CD4-positive, alpha-beta memory T cell (primary cell): ENCODE measurements at regions not wholly inside any gene's neighbourhood (a gene's known extent, or its start where the extent isn't known, plus 50 kb on each side); places are given as distances from the start of the nearest gene placed in this dataset.

Experiments used
- CTCF ChIA-PET: fragments of 350-600 bp; sonication (Branson Sonifier 250); formaldehyde crosslinking; loops from one replicate; lab custom pipeline; 2021; ENCODE audit warnings: inconsistent platforms; ENCODE audit not compliant: partially characterized antibody; lab: Charles Lee
- POLR2A ChIA-PET: fragments of 350-600 bp; sonication (Branson Sonifier 250); formaldehyde crosslinking; loops from one replicate; lab custom pipeline; 2021; ENCODE audit not compliant: partially characterized antibody; lab: Charles Lee
- DNase-seq, 5 donors: peaks; one replicate each; pipeline versions ENCODE4 v3.0.0 to v3.0.0-alpha.2; 2020 to 2022; ENCODE audit warnings: mixed read lengths in 1 of 5
- H3K27ac ChIP-seq: one replicate; pipeline ENCODE4 v1.7.0; 2013; ENCODE audit warnings: low read depth, low read length
- H3K27me3 ChIP-seq: 2 replicates; pipeline ENCODE4 v1.7.0; 2013; ENCODE audit warnings: mild to moderate bottlenecking, low read length, moderate library complexity; ENCODE audit not compliant: insufficient read depth
- H3K36me3 ChIP-seq: 2 replicates; pipeline ENCODE4 v1.7.0; 2013; ENCODE audit warnings: mild to moderate bottlenecking, low read length, moderate library complexity; ENCODE audit not compliant: insufficient read depth
- H3K4me1 ChIP-seq: 2 replicates; pipeline ENCODE4 v1.7.0; 2013; ENCODE audit warnings: mild to moderate bottlenecking, low read length, moderate library complexity; ENCODE audit not compliant: insufficient read depth
- H3K4me3 ChIP-seq, 2 donors: one replicate each; pipeline ENCODE4 v1.7.0; 2013; ENCODE audit warnings: low read length in 2 of 2, mild to moderate bottlenecking in 1 of 2
- H3K9me3 ChIP-seq, 2 donors: one replicate each; pipeline ENCODE4 v1.7.0; 2013; ENCODE audit warnings: low read length in 2 of 2, control low read depth in 1 of 2; ENCODE audit not compliant: control insufficient read depth in 1 of 2
- H3K27ac Mint-ChIP-seq, 7 donors: one replicate each; pipeline ENCODE4 v1.8.0; 2020 to 2021; ENCODE audit warnings: mixed read lengths in 7 of 7, mild to moderate bottlenecking in 6 of 7, inconsistent platforms in 3 of 7, moderate library complexity in 3 of 7
- H3K27me3 Mint-ChIP-seq, 2 donors: one replicate each; pipeline ENCODE4 v1.8.0; 2020 to 2021; ENCODE audit warnings: mixed read lengths in 2 of 2
- H3K36me3 Mint-ChIP-seq, 2 donors: one replicate each; pipeline ENCODE4 v1.8.0; 2020 to 2021; ENCODE audit warnings: mixed read lengths in 2 of 2, inconsistent platforms in 1 of 2, mild to moderate bottlenecking in 1 of 2
- H3K4me1 Mint-ChIP-seq, 4 donors: one replicate each; pipeline ENCODE4 v1.8.0; 2020 to 2021; ENCODE audit warnings: mixed read lengths in 4 of 4, mild to moderate bottlenecking in 1 of 4
- H3K4me3 Mint-ChIP-seq, 8 donors: one replicate each; pipeline ENCODE4 v1.8.0; 2020 to 2021; ENCODE audit warnings: mixed read lengths in 8 of 8, mild to moderate bottlenecking in 7 of 8, moderate library complexity in 6 of 8, inconsistent platforms in 3 of 8
- H3K9me3 Mint-ChIP-seq, 8 donors: one replicate each; pipeline ENCODE4 v1.8.0; 2020 to 2021; ENCODE audit warnings: mixed read lengths in 8 of 8, mild to moderate bottlenecking in 5 of 8, inconsistent platforms in 3 of 8, moderate library complexity in 1 of 8
- intact Hi-C: fragments of 100-400 bp; cut with micrococcal nuclease; formaldehyde crosslinking; loops from one replicate; pipeline ENCODE4 v1.15.1; 2023

GRCh38 chr15:37253877-37254276 is 153.5 kb upstream of the MEIS2 start:
- H3K9me3 ChIP-seq: no peaks in the 10 kb centered on the region
- H3K27ac ChIP-seq: no peak overlapping the region
- POLR2A ChIA-PET: no interaction called here
- intact Hi-C loops: no loop called here
- Mint-ChIP-seq H3K27me3 (no peaks in the 10 kb centered on the region), H3K4me1 (peaks cover 0 to 1% (median 0%) of the 10 kb centered on the region in 4 donors), H3K4me3 (no peak overlapping the region), H3K9me3 (peaks cover 0 to 4% (median 1%) of the 10 kb centered on the region in 8 donors), H3K36me3 (no peaks in the 10 kb centered on the region), H3K27ac (no peak overlapping the region)
- DNase-seq: no peak
- CTCF ChIA-PET: no interaction called here
- H3K27me3 ChIP-seq: no peaks in the 10 kb centered on the region
- H3K36me3 ChIP-seq: no peaks in the 10 kb centered on the region
- H3K4me3 ChIP-seq: no peak overlapping the region
- H3K4me1 ChIP-seq: no peaks in the 10 kb centered on the region

- Histone ChIP-seq H3K27ac (no peak overlapping the region), H3K27me3 (no peaks in the 10 kb centered on the region), H3K36me3 (no peaks in the 10 kb centered on the region), H3K4me3 (no peak overlapping the region), H3K4me1 (no peaks in the 10 kb centered on the region), H3K9me3 (no peaks in the 10 kb centered on the region)
- no peak overlapping the region for H3K4me3 Mint-ChIP-seq
- no peak for DNase-seq
- ChIA-PET CTCF (no interaction called here), POLR2A (no interaction called here)
- H3K4me1 Mint-ChIP-seq: no peaks in the 10 kb centered on the region
- intact Hi-C loops: no loop called here
- no peaks in the 10 kb centered on the region for H3K27me3 Mint-ChIP-seq
- no peaks in the 10 kb centered on the region for H3K36me3 Mint-ChIP-seq
- peaks cover 0 to 4% (median 0%) of the 10 kb centered on the region in 8 donors for H3K9me3 Mint-ChIP-seq
- H3K27ac Mint-ChIP-seq: no peak overlapping the region
Measured at GRCh38 chr15:37260255-37260654, 159.9 kb upstream of the MEIS2 start.

GRCh38 chr15:37261685-37262084 is 161.3 kb upstream of the MEIS2 start:
- Mint-ChIP-seq H3K36me3 (no peaks in the 10 kb centered on the region), H3K4me3 (no peak overlapping the region), H3K9me3 (peaks cover 0 to 4% (median 0%) of the 10 kb centered on the region in 8 donors)

GRCh38 chr15:37262922-37263608 is 162.7 kb upstream of the MEIS2 start:
- no peaks in the 10 kb centered on the region for H3K27me3 ChIP-seq
- intact Hi-C loops: no loop called here
- DNase-seq: no peak
- H3K27ac ChIP-seq: no peak overlapping the region
- Mint-ChIP-seq H3K4me1 (no peaks in the 10 kb centered on the region), H3K36me3 (no peaks in the 10 kb centered on the region), H3K4me3 (no peak overlapping the region), H3K27ac (no peak overlapping the region), H3K27me3 (no peaks in the 10 kb centered on the region), H3K9me3 (peaks cover 0 to 4% (median 0%) of the 10 kb centered on the region in 8 donors)
- POLR2A ChIA-PET: no interaction called here
- no peak overlapping the region for H3K4me3 ChIP-seq
- H3K36me3 ChIP-seq: no peaks in the 10 kb centered on the region
- H3K9me3 ChIP-seq: no peaks in the 10 kb centered on the region
- H3K4me1 ChIP-seq: no peaks in the 10 kb centered on the region
- CTCF ChIA-PET: no interaction called here

More at GRCh38 chr15:37261685-37262084, 161.3 kb upstream of the MEIS2 start:
- no peaks in the 10 kb centered on the region for H3K9me3 ChIP-seq
- Mint-ChIP-seq H3K27ac (no peak overlapping the region), H3K27me3 (no peaks in the 10 kb centered on the region), H3K4me1 (no peaks in the 10 kb centered on the region)
- intact Hi-C loops: no loop called here
- ChIA-PET CTCF (no interaction called here), POLR2A (no interaction called here)
- no peak overlapping the region for H3K4me3 ChIP-seq
- DNase-seq: no peak
- no peaks in the 10 kb centered on the region for H3K4me1 ChIP-seq
- no peaks in the 10 kb centered on the region for H3K27me3 ChIP-seq
- no peaks in the 10 kb centered on the region for H3K36me3 ChIP-seq
- no peak overlapping the region for H3K27ac ChIP-seq

GRCh38 chr15:37289109-37289765 is 188.9 kb upstream of the MEIS2 start:
- ChIA-PET CTCF (no interaction called here), POLR2A (no interaction called here)
- Histone ChIP-seq H3K4me1 (no peaks in the 10 kb centered on the region), H3K27ac (no peak overlapping the region), H3K36me3 (no peaks in the 10 kb centered on the region), H3K27me3 (no peaks in the 10 kb centered on the region), H3K4me3 (no peak overlapping the region), H3K9me3 (no peaks in the 10 kb centered on the region)
- Mint-ChIP-seq H3K4me3 (no peak overlapping the region), H3K4me1 (no peaks in the 10 kb centered on the region), H3K27me3 (no peaks in the 10 kb centered on the region), H3K9me3 (peaks cover 0 to 9% (median 2%) of the 10 kb centered on the region in 8 donors), H3K27ac (no peak overlapping the region), H3K36me3 (no peaks in the 10 kb centered on the region)
- intact Hi-C loops: no loop called here
- DNase-seq: no peak

GRCh38 chr15:37291920-37292319 is 191.6 kb upstream of the MEIS2 start:
- POLR2A ChIA-PET: no interaction called here
- H3K9me3 Mint-ChIP-seq: peaks cover 0 to 6% (median 0%) of the 10 kb centered on the region in 8 donors

GRCh38 chr15:37298271-37298670 is 197.9 kb upstream of the MEIS2 start:
- Mint-ChIP-seq H3K4me3 (no peak overlapping the region), H3K9me3 (peaks cover 0 to 6% (median 2%) of the 10 kb centered on the region in 8 donors), H3K27ac (no peak overlapping the region), H3K4me1 (no peaks in the 10 kb centered on the region), H3K36me3 (no peaks in the 10 kb centered on the region), H3K27me3 (no peaks in the 10 kb centered on the region)
- CTCF ChIA-PET: no interaction called here
- H3K27ac ChIP-seq: no peak overlapping the region
- H3K36me3 ChIP-seq: no peaks in the 10 kb centered on the region
- no peaks in the 10 kb centered on the region for H3K27me3 ChIP-seq
- DNase-seq: no peak
- H3K4me3 ChIP-seq: no peak overlapping the region
- POLR2A ChIA-PET: no interaction called here
- no peaks in the 10 kb centered on the region for H3K9me3 ChIP-seq
- intact Hi-C loops: no loop called here
- H3K4me1 ChIP-seq: no peaks in the 10 kb centered on the region

More at GRCh38 chr15:37291920-37292319, 191.6 kb upstream of the MEIS2 start:
- intact Hi-C loops: no loop called here
- no peak overlapping the region for H3K27ac Mint-ChIP-seq
- no peak for DNase-seq
- no peaks in the 10 kb centered on the region for H3K36me3 ChIP-seq
- no peaks in the 10 kb centered on the region for H3K36me3 Mint-ChIP-seq
- no peak overlapping the region for H3K4me3 ChIP-seq
- no peaks in the 10 kb centered on the region for H3K4me1 ChIP-seq
- H3K9me3 ChIP-seq: no peaks in the 10 kb centered on the region
- H3K4me1 Mint-ChIP-seq: no peaks in the 10 kb centered on the region
- no peak overlapping the region for H3K4me3 Mint-ChIP-seq
- no peak overlapping the region for H3K27ac ChIP-seq
- no peaks in the 10 kb centered on the region for H3K27me3 ChIP-seq
- CTCF ChIA-PET: no interaction called here
- no peaks in the 10 kb centered on the region for H3K27me3 Mint-ChIP-seq
